ENCODE measurements at regions not wholly inside any gene's neighbourhood (a gene's known extent, or its start where the extent isn't known, plus 50 kb on each side); places are given as distances from the start of the nearest gene placed in this dataset.

- Histone ChIP-seq H3K4me3 (ENCODE audit: low read length) (no peak overlapping the region), H3K9ac (ENCODE audit: low read length) (no peak overlapping the region)
Measured at GRCh38 chr2:5352286-5352685, 339.9 kb upstream of the SOX11 start.

GRCh38 chr2:5353565-5353964, 338.6 kb upstream of the SOX11 start:
- Histone ChIP-seq H3K9ac (ENCODE audit: low read length) (no peak overlapping the region), H2AFZ (ENCODE audit: low read depth, low read length) (no peak overlapping the region), H4K20me1 (ENCODE audit: insufficient read depth, low read length) (no peaks in the 10 kb centered on the region), H3K4me2 (ENCODE audit: low read length) (no peak overlapping the region), H3K4me1 (ENCODE audit: low read length) (no peaks in the 10 kb centered on the region), H3K27me3 (ENCODE audit: low read depth, low read length) (no peaks in the 10 kb centered on the region), H3K79me2 (ENCODE audit: low read length) (no peaks in the 10 kb centered on the region), H3K9me3 (ENCODE audit: insufficient read depth, low read length) (no peaks in the 10 kb centered on the region), H3K27ac (ENCODE audit: low read length) (no peak overlapping the region), H3K36me3 (replicated peaks; ENCODE audit: low read depth, low read length) (no peaks in the 10 kb centered on the region), H3K4me3 (ENCODE audit: low read length) (no peak overlapping the region)
- TF ChIP-seq EZH2phosphoT487 (IDR thresholded peaks at IDR 0.05; ENCODE audit: low read depth): no peak
- no peak for TF ChIP-seq CTCF (IDR thresholded peaks at IDR 0.05; ENCODE audit: low read depth, low read length)

More at GRCh38 chr2:5352286-5352685, 339.9 kb upstream of the SOX11 start:
- Histone ChIP-seq H3K9me3 (ENCODE audit: insufficient read depth, low read length) (no peaks in the 10 kb centered on the region), H2AFZ (ENCODE audit: low read depth, low read length) (no peak overlapping the region), H3K4me1 (ENCODE audit: low read length) (no peaks in the 10 kb centered on the region), H3K36me3 (replicated peaks; ENCODE audit: low read depth, low read length) (no peaks in the 10 kb centered on the region), H3K79me2 (ENCODE audit: low read length) (no peaks in the 10 kb centered on the region), H4K20me1 (ENCODE audit: insufficient read depth, low read length) (no peaks in the 10 kb centered on the region), H3K27me3 (ENCODE audit: low read depth, low read length) (no peaks in the 10 kb centered on the region), H3K4me2 (ENCODE audit: low read length) (no peak overlapping the region), H3K27ac (ENCODE audit: low read length) (no peak overlapping the region)
- TF ChIP-seq EZH2phosphoT487 (IDR thresholded peaks at IDR 0.05; ENCODE audit: low read depth): no peak
- TF ChIP-seq CTCF (IDR thresholded peaks at IDR 0.05; ENCODE audit: low read depth, low read length): no peak

GRCh38 chr2:5359397-5359796, 332.8 kb upstream of the SOX11 start:
- Histone ChIP-seq H4K20me1 (ENCODE audit: insufficient read depth, low read length) (no peaks in the 10 kb centered on the region), H3K27ac (ENCODE audit: low read length) (no peak overlapping the region), H2AFZ (ENCODE audit: low read depth, low read length) (no peak overlapping the region), H3K4me3 (ENCODE audit: low read length) (no peak overlapping the region), H3K79me2 (ENCODE audit: low read length) (no peaks in the 10 kb centered on the region), H3K4me2 (ENCODE audit: low read length) (no peak overlapping the region), H3K9ac (ENCODE audit: low read length) (no peak overlapping the region), H3K4me1 (ENCODE audit: low read length) (no peaks in the 10 kb centered on the region), H3K9me3 (ENCODE audit: insufficient read depth, low read length) (no peaks in the 10 kb centered on the region), H3K36me3 (replicated peaks; ENCODE audit: low read depth, low read length) (no peaks in the 10 kb centered on the region), H3K27me3 (ENCODE audit: low read depth, low read length) (no peaks in the 10 kb centered on the region)
- TF ChIP-seq EZH2phosphoT487 (IDR thresholded peaks at IDR 0.05; ENCODE audit: low read depth) (no peak), CTCF (IDR thresholded peaks at IDR 0.05; ENCODE audit: low read depth, low read length) (no peak)

GRCh38 chr2:5360081-5360480, 332.1 kb upstream of the SOX11 start:
- no peak overlapping the region for H3K4me3 ChIP-seq (ENCODE audit: low read length)
- H3K9ac ChIP-seq (ENCODE audit: low read length): no peak overlapping the region
- H3K4me2 ChIP-seq (ENCODE audit: low read length): no peak overlapping the region
- H3K4me1 ChIP-seq (ENCODE audit: low read length): no peaks in the 10 kb centered on the region
- H3K79me2 ChIP-seq (ENCODE audit: low read length): no peaks in the 10 kb centered on the region
- H3K9me3 ChIP-seq (ENCODE audit: insufficient read depth, low read length): no peaks in the 10 kb centered on the region
- no peaks in the 10 kb centered on the region for H3K36me3 ChIP-seq (replicated peaks; ENCODE audit: low read depth, low read length)
- H3K27ac ChIP-seq (ENCODE audit: low read length): no peak overlapping the region
- no peaks in the 10 kb centered on the region for H3K27me3 ChIP-seq (ENCODE audit: low read depth, low read length)
- H4K20me1 ChIP-seq (ENCODE audit: insufficient read depth, low read length): no peaks in the 10 kb centered on the region
- H2AFZ ChIP-seq (ENCODE audit: low read depth, low read length): no peak overlapping the region
- TF ChIP-seq CTCF (IDR thresholded peaks at IDR 0.05; ENCODE audit: low read depth, low read length) (no peak), EZH2phosphoT487 (IDR thresholded peaks at IDR 0.05; ENCODE audit: low read depth) (no peak)

Data from OCI-LY3 (cell line).